ENCODE measurements at regions not wholly inside any gene's neighbourhood (a gene's known extent, or its start where the extent isn't known, plus 50 kb on each side); places are given as distances from the start of the nearest gene placed in this dataset.

DNA sequence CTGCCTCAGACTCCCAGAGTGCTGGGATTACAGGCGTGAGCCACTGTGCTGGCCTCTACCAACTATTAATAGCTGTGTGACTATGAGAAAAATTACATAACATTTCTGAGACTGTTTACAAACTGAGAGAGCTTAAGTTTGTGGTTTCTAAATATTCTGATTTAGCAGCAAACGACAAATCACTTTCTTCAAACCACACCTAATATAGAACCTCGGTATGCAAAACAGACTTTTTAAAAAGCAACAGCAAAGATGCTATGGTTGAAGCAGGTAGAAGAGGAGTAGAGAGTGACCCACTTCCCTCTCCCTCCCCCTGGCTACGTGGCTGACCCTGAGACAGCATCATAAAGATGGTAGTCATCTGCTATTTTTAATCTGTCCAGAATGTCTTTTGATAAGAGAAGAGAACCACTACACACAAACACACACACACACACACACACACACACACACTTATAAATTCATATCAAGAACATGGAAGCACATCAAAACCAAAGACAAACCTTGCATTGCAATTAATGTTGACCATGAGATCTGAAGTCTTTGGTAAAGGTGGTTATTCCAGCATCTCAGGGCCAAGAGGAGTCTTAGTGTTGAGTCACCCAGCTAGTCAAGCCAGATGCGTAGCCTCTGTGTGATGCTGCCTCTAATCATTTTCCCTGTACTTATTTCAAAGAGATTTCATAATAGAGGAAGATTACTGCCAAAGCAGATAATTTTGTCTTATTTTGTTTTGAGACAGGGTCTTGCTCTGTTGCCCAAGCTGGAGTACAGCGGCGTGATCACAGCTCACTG lies 58.1 kb upstream of the TMEM215 start:
- TF ChIP-seq, protein P1, sequence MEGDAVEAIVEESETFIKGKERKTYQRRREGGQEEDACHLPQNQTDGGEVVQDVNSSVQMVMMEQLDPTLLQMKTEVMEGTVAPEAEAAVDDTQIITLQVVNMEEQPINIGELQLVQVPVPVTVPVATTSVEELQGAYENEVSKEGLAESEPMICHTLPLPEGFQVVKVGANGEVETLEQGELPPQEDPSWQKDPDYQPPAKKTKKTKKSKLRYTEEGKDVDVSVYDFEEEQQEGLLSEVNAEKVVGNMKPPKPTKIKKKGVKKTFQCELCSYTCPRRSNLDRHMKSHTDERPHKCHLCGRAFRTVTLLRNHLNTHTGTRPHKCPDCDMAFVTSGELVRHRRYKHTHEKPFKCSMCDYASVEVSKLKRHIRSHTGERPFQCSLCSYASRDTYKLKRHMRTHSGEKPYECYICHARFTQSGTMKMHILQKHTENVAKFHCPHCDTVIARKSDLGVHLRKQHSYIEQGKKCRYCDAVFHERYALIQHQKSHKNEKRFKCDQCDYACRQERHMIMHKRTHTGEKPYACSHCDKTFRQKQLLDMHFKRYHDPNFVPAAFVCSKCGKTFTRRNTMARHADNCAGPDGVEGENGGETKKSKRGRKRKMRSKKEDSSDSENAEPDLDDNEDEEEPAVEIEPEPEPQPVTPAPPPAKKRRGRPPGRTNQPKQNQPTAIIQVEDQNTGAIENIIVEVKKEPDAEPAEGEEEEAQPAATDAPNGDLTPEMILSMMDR (IDR thresholded peaks at IDR 0.05; ENCODE audit: borderline replicate concordance, extremely low read depth, insufficient read depth): no peak
- H3K27me3 ChIP-seq (ENCODE audit: control insufficient read depth, insufficient read depth, low read length): no peaks in the 10 kb centered on the region
- H3K9ac ChIP-seq (ENCODE audit: low read length in 3 of 3): no peak overlapping the region
- H3K4me3 ChIP-seq (ENCODE audit: low read length in 3 of 3): no peak overlapping the region
- no peaks in the 10 kb centered on the region for H3K36me3 ChIP-seq (ENCODE audit: control insufficient read depth in 2 of 3, insufficient read depth in 3 of 3, low read length in 3 of 3)
- no peak for FAIRE-seq
- DNase-seq: no peak
- H3K4me1 ChIP-seq (ENCODE audit: control insufficient read depth in 2 of 3, insufficient read depth in 2 of 3, low read depth in 1 of 3, low read length in 3 of 3): no peaks in the 10 kb centered on the region
- intact Hi-C loops (cut with DNase I): no loop called here
- no peak overlapping the region for H3K27ac ChIP-seq (ENCODE audit: low read depth in 2 of 2, low read length in 2 of 2)
- H3K9me3 ChIP-seq (ENCODE audit: control insufficient read depth in 2 of 3, insufficient read depth in 1 of 3, low read length in 3 of 3): no peaks in the 10 kb centered on the region

DNA sequence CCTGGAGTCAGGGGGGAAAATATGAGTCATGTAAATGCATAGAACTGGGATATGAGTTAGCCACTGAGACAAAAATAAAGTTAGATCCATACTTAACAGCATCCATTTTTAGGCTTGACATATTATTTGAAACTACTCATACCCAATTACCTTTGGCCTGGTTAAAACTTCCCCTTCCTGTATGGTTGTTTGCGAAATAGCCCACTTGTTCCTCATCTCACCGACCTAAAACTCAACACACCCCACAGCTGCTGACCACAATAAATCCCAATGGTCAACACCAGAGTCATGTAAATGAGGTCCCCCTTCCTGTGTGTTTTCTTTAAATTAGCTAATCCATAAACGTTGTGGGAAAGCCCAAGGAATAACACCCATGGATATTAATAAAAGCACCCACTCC lies 55.2 kb upstream of the TMEM215 start:
- Histone ChIP-seq H3K9me3 (ENCODE audit: control insufficient read depth in 2 of 3, insufficient read depth in 1 of 3, low read length in 3 of 3) (no peaks in the 10 kb centered on the region), H3K27me3 (ENCODE audit: control insufficient read depth, insufficient read depth, low read length) (no peaks in the 10 kb centered on the region), H3K4me3 (ENCODE audit: low read length in 3 of 3) (no peak overlapping the region), H3K4me1 (ENCODE audit: control insufficient read depth in 2 of 3, insufficient read depth in 2 of 3, low read depth in 1 of 3, low read length in 3 of 3) (no peaks in the 10 kb centered on the region), H3K27ac (ENCODE audit: low read depth in 2 of 2, low read length in 2 of 2) (no peak overlapping the region), H3K36me3 (ENCODE audit: control insufficient read depth in 2 of 3, insufficient read depth in 3 of 3, low read length in 3 of 3) (no peaks in the 10 kb centered on the region), H3K9ac (ENCODE audit: low read length in 3 of 3) (no peak overlapping the region)
- intact Hi-C loops (cut with DNase I): no loop called here
- no peak for FAIRE-seq
- DNase-seq: no peak
- TF ChIP-seq, protein P1 (IDR thresholded peaks at IDR 0.05; ENCODE audit: borderline replicate concordance, extremely low read depth, insufficient read depth): no peak

Measured in kidney (tissue), 13 donors.